Esophagus squamous epithelium (tissue), 4 donors: ENCODE measurements at regions not wholly inside any gene's neighbourhood (a gene's known extent, or its start where the extent isn't known, plus 50 kb on each side); places are given as distances from the start of the nearest gene placed in this dataset.

Experiments used
- POLR2A ChIP-seq, 4 donors: fragments of 450-650 bp; IDR thresholded peaks; one replicate each; pipeline ENCODE4 v1.6.1; 2017; ENCODE audit warnings: antibody characterized with exemption in 4 of 4, mild to moderate bottlenecking in 4 of 4, moderate library complexity in 3 of 4
- TF ChIP-seq, protein P1 (sequence below), 6 experiments: fragments of 450-650 bp in 4 of 6; fragments of 200-600 bp in 2 of 6; sonication (generic) in 2 of 6; IDR thresholded peaks; one replicate each; pipeline ENCODE4 v1.5.1; 2016 to 2019; ENCODE audit warnings: antibody characterized with exemption in 6 of 6, mild to moderate bottlenecking in 4 of 6, moderate library complexity in 4 of 6

DNA sequence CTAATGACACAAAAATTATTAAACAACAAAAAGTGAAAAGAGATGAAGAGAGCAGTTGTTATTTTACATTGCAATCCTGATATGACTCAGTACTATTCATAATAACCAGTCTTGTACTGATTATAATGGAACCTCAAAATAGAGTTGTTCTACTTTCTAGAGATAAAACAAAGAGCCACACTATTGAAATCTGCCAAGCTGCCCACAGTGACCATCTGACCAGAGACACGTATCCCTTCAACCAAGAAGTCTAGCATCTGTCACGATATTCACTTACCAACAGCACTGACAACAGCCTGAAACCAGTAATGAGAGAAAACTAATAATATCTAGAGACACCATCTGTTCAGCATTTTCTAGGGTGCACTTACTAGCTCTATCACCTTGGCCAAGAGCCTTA, 466.7 kb downstream of the NKX6-1 start:
- no peak for TF ChIP-seq POLR2A (IDR thresholded peaks at IDR 0.05)
- TF ChIP-seq, protein P1, sequence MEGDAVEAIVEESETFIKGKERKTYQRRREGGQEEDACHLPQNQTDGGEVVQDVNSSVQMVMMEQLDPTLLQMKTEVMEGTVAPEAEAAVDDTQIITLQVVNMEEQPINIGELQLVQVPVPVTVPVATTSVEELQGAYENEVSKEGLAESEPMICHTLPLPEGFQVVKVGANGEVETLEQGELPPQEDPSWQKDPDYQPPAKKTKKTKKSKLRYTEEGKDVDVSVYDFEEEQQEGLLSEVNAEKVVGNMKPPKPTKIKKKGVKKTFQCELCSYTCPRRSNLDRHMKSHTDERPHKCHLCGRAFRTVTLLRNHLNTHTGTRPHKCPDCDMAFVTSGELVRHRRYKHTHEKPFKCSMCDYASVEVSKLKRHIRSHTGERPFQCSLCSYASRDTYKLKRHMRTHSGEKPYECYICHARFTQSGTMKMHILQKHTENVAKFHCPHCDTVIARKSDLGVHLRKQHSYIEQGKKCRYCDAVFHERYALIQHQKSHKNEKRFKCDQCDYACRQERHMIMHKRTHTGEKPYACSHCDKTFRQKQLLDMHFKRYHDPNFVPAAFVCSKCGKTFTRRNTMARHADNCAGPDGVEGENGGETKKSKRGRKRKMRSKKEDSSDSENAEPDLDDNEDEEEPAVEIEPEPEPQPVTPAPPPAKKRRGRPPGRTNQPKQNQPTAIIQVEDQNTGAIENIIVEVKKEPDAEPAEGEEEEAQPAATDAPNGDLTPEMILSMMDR (IDR thresholded peaks at IDR 0.05), result no peak
